H9 (cell line): ENCODE measurements at regions not wholly inside any gene's neighbourhood (a gene's known extent, or its start where the extent isn't known, plus 50 kb on each side); places are given as distances from the start of the nearest gene placed in this dataset.

Experiments used
- DNase-seq: peaks from one replicate; pipeline ENCODE4 v3.0.0-alpha.2; 2017
- H2AFZ ChIP-seq: one replicate; pipeline ENCODE4 v1.6.1; 2013; ENCODE audit warnings: mild to moderate bottlenecking, low read length, control low read depth, moderate library complexity
- H2AK5ac ChIP-seq: 2 replicates; pipeline ENCODE4 v1.6.1; 2013; ENCODE audit warnings: low read length, control low read depth, mixed read lengths; ENCODE audit not compliant: insufficient read length
- H2BK120ac ChIP-seq: one replicate; pipeline ENCODE4 v1.6.1; 2013; ENCODE audit warnings: low read depth, mild to moderate bottlenecking, low read length, control low read depth, inconsistent platforms; ENCODE audit not compliant: poor library complexity, severe bottlenecking
- H2BK12ac ChIP-seq: 2 replicates; pipeline ENCODE4 v1.6.1; 2013; ENCODE audit warnings: low read length, control low read depth, mixed read lengths, low read depth; ENCODE audit not compliant: insufficient read length
- H2BK15ac ChIP-seq: 2 replicates; pipeline ENCODE4 v1.6.1; 2013; ENCODE audit warnings: low read depth, low read length, control low read depth
- H2BK20ac ChIP-seq: one replicate; pipeline ENCODE4 v1.6.1; 2013; ENCODE audit warnings: low read depth, mild to moderate bottlenecking, low read length, control low read depth, inconsistent platforms; ENCODE audit not compliant: poor library complexity, severe bottlenecking
- H2BK5ac ChIP-seq: 2 replicates; pipeline ENCODE4 v1.6.1; 2013; ENCODE audit warnings: low read length, control low read depth, mixed read lengths; ENCODE audit not compliant: insufficient read length
- H3K14ac ChIP-seq: 2 replicates; pipeline ENCODE4 v1.6.1; 2013; ENCODE audit warnings: low read length, control low read depth; ENCODE audit not compliant: insufficient read depth
- H3K18ac ChIP-seq: 2 replicates; pipeline ENCODE4 v1.6.1; 2013; ENCODE audit warnings: low read depth, mild to moderate bottlenecking, mixed read lengths, low read length, control low read depth; ENCODE audit not compliant: insufficient read length
- H3K23ac ChIP-seq: 2 replicates; pipeline ENCODE4 v1.6.1; 2013; ENCODE audit warnings: low read length, control low read depth, mixed read lengths, low read depth; ENCODE audit not compliant: insufficient read length
- H3K23me2 ChIP-seq: 2 replicates; pipeline ENCODE4 v1.6.1; 2013; ENCODE audit warnings: low read depth, mild to moderate bottlenecking, mixed read lengths, low read length, control low read depth; ENCODE audit not compliant: insufficient read length, poor library complexity, severe bottlenecking
- H3K27ac ChIP-seq: 2 replicates; pipeline ENCODE4 v1.5.1; 2013; ENCODE audit warnings: low read length, control low read depth, mixed read lengths, low read depth; ENCODE audit not compliant: insufficient read length
- H3K27me3 ChIP-seq: 2 replicates; pipeline ENCODE4 v1.6.1; 2013; ENCODE audit warnings: low read length, control low read depth, inconsistent platforms; ENCODE audit not compliant: insufficient read depth
- H3K4ac ChIP-seq: 2 replicates; pipeline ENCODE4 v1.6.1; 2013; ENCODE audit warnings: low read depth, mild to moderate bottlenecking, control low read depth, inconsistent platforms, low read length, moderate library complexity
- H3K4me1 ChIP-seq: 2 replicates; pipeline ENCODE4 v1.6.1; 2013; ENCODE audit warnings: low read length, control low read depth, inconsistent platforms; ENCODE audit not compliant: insufficient read depth
- H3K4me2 ChIP-seq: 2 replicates; pipeline ENCODE4 v1.6.1; 2013; ENCODE audit warnings: low read length, control low read depth, mixed read lengths; ENCODE audit not compliant: insufficient read length, insufficient read depth
- H3K56ac ChIP-seq: 2 replicates; pipeline ENCODE4 v1.6.1; 2013; ENCODE audit warnings: low read depth, mild to moderate bottlenecking, mixed read lengths, low read length, control low read depth; ENCODE audit not compliant: insufficient read length
- H3K79me1 ChIP-seq: 2 replicates; pipeline ENCODE4 v1.6.1; 2013; ENCODE audit warnings: low read depth, mild to moderate bottlenecking, moderate library complexity, low read length, control low read depth, inconsistent platforms; ENCODE audit not compliant: insufficient read depth, poor library complexity, severe bottlenecking
- H3K79me2 ChIP-seq: 2 replicates; pipeline ENCODE4 v1.6.1; 2013; ENCODE audit warnings: low read length, control low read depth, inconsistent platforms; ENCODE audit not compliant: insufficient read depth
- H3K9ac ChIP-seq: 2 replicates; pipeline ENCODE4 v1.6.1; 2013; ENCODE audit warnings: low read length, control low read depth, mixed read lengths; ENCODE audit not compliant: insufficient read length; ENCODE audit errors: extremely low read depth
- H3K9me3 ChIP-seq: one replicate; pipeline ENCODE4 v1.6.1; 2013; ENCODE audit warnings: low read depth, low read length, inconsistent platforms; ENCODE audit not compliant: control insufficient read depth
- H3T11ph ChIP-seq: one replicate; pipeline ENCODE4 v1.6.1; 2013; ENCODE audit warnings: mild to moderate bottlenecking, low read length, control low read depth, inconsistent platforms
- H4K20me1 ChIP-seq: one replicate; pipeline ENCODE4 v1.6.1; 2013; ENCODE audit not compliant: control insufficient read depth, insufficient read length, insufficient read depth
- H4K5ac ChIP-seq: 2 replicates; pipeline ENCODE4 v1.6.1; 2013; ENCODE audit warnings: low read depth, mild to moderate bottlenecking, mixed read lengths, low read length, control low read depth; ENCODE audit not compliant: insufficient read length
- H4K8ac ChIP-seq: replicated peaks from 2 replicates; pipeline ENCODE4 v1.6.1; 2013; ENCODE audit warnings: low read length, control low read depth, mixed read lengths, low read depth; ENCODE audit not compliant: insufficient read length
- H4K91ac ChIP-seq: 2 replicates; pipeline ENCODE4 v1.6.1; 2013; ENCODE audit warnings: low read depth, mild to moderate bottlenecking, moderate library complexity, mixed read lengths, low read length, control low read depth; ENCODE audit not compliant: insufficient read length
- H3K27ac Mint-ChIP-seq, 3 experiments: 2 replicates in 2 of 3; 3 replicates in 1 of 3; pipeline ENCODE4 v1.8.0; 2020 to 2021; ENCODE audit warnings: mixed read lengths in 3 of 3, mild to moderate bottlenecking in 1 of 3, moderate library complexity in 1 of 3
- H3K27me3 Mint-ChIP-seq: 2 replicates; pipeline ENCODE4 v1.8.0; 2021; ENCODE audit warnings: low read depth, mild to moderate bottlenecking, moderate library complexity, mixed read lengths
- H3K36me3 Mint-ChIP-seq, 3 experiments: 2 replicates in 2 of 3; 3 replicates in 1 of 3; pipeline ENCODE4 v1.8.0; 2020 to 2021; ENCODE audit warnings: low read depth in 3 of 3, mixed read lengths in 3 of 3; ENCODE audit not compliant: insufficient read depth in 1 of 3
- H3K4me1 Mint-ChIP-seq, 2 experiments: 2 replicates each; pipeline ENCODE4 v1.8.0; 2020; ENCODE audit warnings: mixed read lengths in 2 of 2
- H3K4me3 Mint-ChIP-seq, 2 experiments: 2 replicates in 1 of 2; 3 replicates in 1 of 2; pipeline ENCODE4 v1.8.0; 2020 to 2021; ENCODE audit warnings: mild to moderate bottlenecking in 2 of 2, mixed read lengths in 2 of 2, moderate library complexity in 1 of 2
- H3K9me3 Mint-ChIP-seq, 2 experiments: 2 replicates in 1 of 2; 3 replicates in 1 of 2; pipeline ENCODE4 v1.8.0; 2020; ENCODE audit warnings: mild to moderate bottlenecking in 2 of 2, mixed read lengths in 2 of 2, moderate library complexity in 1 of 2
- WGBS: extraction: QIAGEN DNeasy Blood & Tissue Kit; methylation state at CpG from one replicate; pipeline ENCODE4 v1.1.7; 2013; ENCODE audit warnings: missing lambda C conversion rate, low lambda C conversion rate, mixed read lengths; ENCODE audit not compliant: insufficient read length; ENCODE audit errors: extremely low coverage; 5-methylcytosine and 5-hydroxymethylcytosine counted together
- TF ChIP-seq, protein P1 (sequence below): fragments of 200-600 bp; sonication (generic); conservative IDR thresholded peaks from 3 replicates; pipeline ENCODE4 v1.8.0; 2021; ENCODE audit warnings: antibody characterized with exemption, mild to moderate bottlenecking

- Histone ChIP-seq H2AK5ac (no peak overlapping the region), H3K79me2 (no peaks in the 10 kb centered on the region), H4K8ac (no peak overlapping the region), H2BK12ac (no peak overlapping the region), H3K27me3 (no peaks in the 10 kb centered on the region), H3K4me1 (no peaks in the 10 kb centered on the region; the same call in 1 of the 2 replicates), H3K23ac (no peak overlapping the region), H3K9ac (no peak overlapping the region), H3K27ac (no peak overlapping the region), H3T11ph (no peak overlapping the region), H4K91ac (no peak overlapping the region), H3K9me3 (no peaks in the 10 kb centered on the region), H2AFZ (no peak overlapping the region), H3K4ac (no peak overlapping the region), H3K56ac (no peak overlapping the region), H2BK5ac (no peak overlapping the region), H4K5ac (no peak overlapping the region), H4K20me1 (no peaks in the 10 kb centered on the region), H2BK20ac (no peak overlapping the region), H3K18ac (no peak overlapping the region), H2BK120ac (no peak overlapping the region), H2BK15ac (no peak overlapping the region), H3K23me2 (no peaks in the 10 kb centered on the region), H3K4me2 (no peak overlapping the region), H3K14ac (no peak overlapping the region), H3K79me1 (no peaks in the 10 kb centered on the region)
- no peaks in the 10 kb centered on the region for H3K27me3 Mint-ChIP-seq
- H3K4me3 Mint-ChIP-seq, result no peak overlapping the region
- no peaks in the 10 kb centered on the region for H3K9me3 Mint-ChIP-seq
- no CpG with 5 or more reads among the region's 13 CpGs for WGBS
- no peaks in the 10 kb centered on the region for H3K36me3 Mint-ChIP-seq
- H3K4me1 Mint-ChIP-seq, result peaks cover 15 to 26% of the 10 kb centered on the region in 2 experiments
- DNase-seq, result no peak
- H3K27ac Mint-ChIP-seq, result peak overlapping the region in 1 of 3 experiments; percentile 55; a peak in 1 of 7 replicates
- TF ChIP-seq, protein P1, sequence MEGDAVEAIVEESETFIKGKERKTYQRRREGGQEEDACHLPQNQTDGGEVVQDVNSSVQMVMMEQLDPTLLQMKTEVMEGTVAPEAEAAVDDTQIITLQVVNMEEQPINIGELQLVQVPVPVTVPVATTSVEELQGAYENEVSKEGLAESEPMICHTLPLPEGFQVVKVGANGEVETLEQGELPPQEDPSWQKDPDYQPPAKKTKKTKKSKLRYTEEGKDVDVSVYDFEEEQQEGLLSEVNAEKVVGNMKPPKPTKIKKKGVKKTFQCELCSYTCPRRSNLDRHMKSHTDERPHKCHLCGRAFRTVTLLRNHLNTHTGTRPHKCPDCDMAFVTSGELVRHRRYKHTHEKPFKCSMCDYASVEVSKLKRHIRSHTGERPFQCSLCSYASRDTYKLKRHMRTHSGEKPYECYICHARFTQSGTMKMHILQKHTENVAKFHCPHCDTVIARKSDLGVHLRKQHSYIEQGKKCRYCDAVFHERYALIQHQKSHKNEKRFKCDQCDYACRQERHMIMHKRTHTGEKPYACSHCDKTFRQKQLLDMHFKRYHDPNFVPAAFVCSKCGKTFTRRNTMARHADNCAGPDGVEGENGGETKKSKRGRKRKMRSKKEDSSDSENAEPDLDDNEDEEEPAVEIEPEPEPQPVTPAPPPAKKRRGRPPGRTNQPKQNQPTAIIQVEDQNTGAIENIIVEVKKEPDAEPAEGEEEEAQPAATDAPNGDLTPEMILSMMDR, result no peak
These were observed 1051.3 kb downstream of the VRK1 start for GRCh38 chr14:97848317-97848980.
